WTC11 (cell line): ENCODE measurements at regions not wholly inside any gene's neighbourhood (a gene's known extent, or its start where the extent isn't known, plus 50 kb on each side); places are given as distances from the start of the nearest gene placed in this dataset.

Experiments
- ATAC-seq: fragments of 200-7000 bp; cut with Tn5 transposase; 2 replicates; pipeline ENCODE4 v1.10.0; 2021; ENCODE audit warnings: mild to moderate bottlenecking, moderate library complexity
- CTCF ChIA-PET: fragments of 300-600 bp; sonication (Branson Sonifier 250); formaldehyde crosslinking; loops from one replicate; lab custom pipeline; 2021; ENCODE audit warnings: antibody characterized with exemption; lab: Charles Lee
- POLR2A ChIA-PET: fragments of 350-600 bp; sonication (Branson Sonifier 250); formaldehyde crosslinking; loops from one replicate; lab custom pipeline; 2021; ENCODE audit warnings: antibody characterized with exemption; lab: Charles Lee
- DNase-seq: peaks from one replicate; pipeline ENCODE4 v3.0.0; 2021; ENCODE audit warnings: low spot score
- H3K27ac Mint-ChIP-seq: 2 replicates; pipeline ENCODE4 v1.8.0; 2021; ENCODE audit warnings: mixed read lengths
- H3K27me3 Mint-ChIP-seq: 2 replicates; pipeline ENCODE4 v1.8.0; 2021; ENCODE audit warnings: low read depth, mild to moderate bottlenecking, moderate library complexity, mixed read lengths
- H3K36me3 Mint-ChIP-seq: 2 replicates; pipeline ENCODE4 v1.8.0; 2021; ENCODE audit warnings: mixed read lengths
- H3K4me1 Mint-ChIP-seq: 2 replicates; pipeline ENCODE4 v1.8.0; 2022; ENCODE audit warnings: mixed read lengths
- H3K4me3 Mint-ChIP-seq: 2 replicates; pipeline ENCODE4 v1.8.0; 2021; ENCODE audit warnings: mild to moderate bottlenecking, moderate library complexity, mixed read lengths
- H3K9me3 Mint-ChIP-seq: 2 replicates; pipeline ENCODE4 v1.8.0; 2021; ENCODE audit warnings: mixed read lengths
- ETV6 ChIP-seq: sonication (generic); formaldehyde crosslinking; IDR thresholded peaks from 2 replicates; pipeline ENCODE4 v1.8.1; 2022; ENCODE audit warnings: mild to moderate bottlenecking, missing genetic modification reagents
- OVOL2 ChIP-seq: fragments of 250-450 bp; sonication (Bioruptor Pico); IDR thresholded peaks from 2 replicates; pipeline ENCODE4 v1.9.0; 2021; ENCODE audit warnings: mild to moderate bottlenecking, borderline replicate concordance
- PRDM15 ChIP-seq: sonication (generic); formaldehyde crosslinking; IDR thresholded peaks from 2 replicates; pipeline ENCODE4 v1.8.0; 2022; ENCODE audit warnings: missing genetic modification reagents
- PRRX2 ChIP-seq: fragments of 250-450 bp; sonication (Bioruptor Pico); IDR thresholded peaks from 2 replicates; pipeline ENCODE4 v1.8.0; 2021; ENCODE audit warnings: mild to moderate bottlenecking
- ZNF219 ChIP-seq: sonication (generic); formaldehyde crosslinking; IDR thresholded peaks from 2 replicates; pipeline ENCODE4 v1.8.0; 2023; ENCODE audit warnings: missing genetic modification reagents, mild to moderate bottlenecking, borderline replicate concordance
- ZNF396 ChIP-seq: fragments of 250-450 bp; sonication (Bioruptor Pico); IDR thresholded peaks from 2 replicates; pipeline ENCODE4 v1.8.0; 2021; ENCODE audit warnings: mild to moderate bottlenecking, moderate library complexity, borderline replicate concordance

GRCh38 chr11:134015556-134015955, 53.3 kb upstream of the JAM3 start (continued):
- no peak for TF ChIP-seq OVOL2

- ATAC-seq: no peak
Measured at GRCh38 chr11:134017511-134018430, 51.1 kb upstream of the JAM3 start.

More at GRCh38 chr11:134017511-134018430, 51.1 kb upstream of the JAM3 start:
- Mint-ChIP-seq H3K27me3 (peaks cover 10% of the 10 kb centered on the region), H3K4me1 (peaks cover 17% of the 10 kb centered on the region), H3K4me3 (no peak overlapping the region), H3K27ac (no peak overlapping the region), H3K36me3 (no peaks in the 10 kb centered on the region), H3K9me3 (no peaks in the 10 kb centered on the region)
- no peak for DNase-seq
- ChIA-PET POLR2A (interaction anchor here (0.6 kb wide), 1 partner anchor 23 kb away, joined by 3 read pairs; no protein-coding TSS in a partner anchor), CTCF (interaction anchor here (0.8 to 6.5 kb wide), 4 partner anchors 14 to 90 kb away, joined by 3 to 65 read pairs (median 8); no protein-coding TSS in a partner anchor)
- no peak for TF ChIP-seq PRDM15 (CRISPR knock-in tag)
- TF ChIP-seq OVOL2: no peak
- TF ChIP-seq ZNF396 (CRISPR knock-in tag): no peak
- TF ChIP-seq ZNF219 (CRISPR knock-in tag): no peak
- no peak for TF ChIP-seq ETV6
- TF ChIP-seq PRRX2: no peak
